HepG2 (cell line): ENCODE measurements at regions not wholly inside any gene's neighbourhood (a gene's known extent, or its start where the extent isn't known, plus 50 kb on each side); places are given as distances from the start of the nearest gene placed in this dataset.

ENCODE experiments used
- ATAC-seq: fragments of 200-7000 bp; cut with Tn5 transposase; 3 replicates; pipeline ENCODE4 v1.9.1; 2020; ENCODE audit warnings: mild to moderate bottlenecking, moderate library complexity
- BruUV-seq: library from RNA; stranded (reverse); fragments of 400-500 nt; replicated peaks from 2 replicates; lab custom pipeline; 2021; lab: Mats Ljungman, UMichigan
- CTCF ChIA-PET: fragments of 300-600 bp; formaldehyde crosslinking; extraction: SDS; loops from one replicate; lab custom pipeline; 2021; ENCODE audit warnings: low total read pairs, inconsistent platforms, low intra/inter-chr PET ratio; lab: Yijun Ruan, JAX
- POLR2A ChIA-PET: fragments of 350-600 bp; sonication (Branson Sonifier 250); formaldehyde crosslinking; loops from one replicate; lab custom pipeline; 2020; ENCODE audit warnings: antibody characterized with exemption, inconsistent platforms; lab: Yijun Ruan, JAX
- DNase-seq: peaks from one replicate; pipeline ENCODE4 v3.0.0-alpha.2; 2015; ENCODE audit warnings: low spot score
- FAIRE-seq: peaks from 3 replicates; lab custom pipeline; 2011; peaks lifted over from hg19 to GRCh38; lab: Jason Lieb, UNC
- H2AFZ ChIP-seq: one replicate; pipeline ENCODE4 v1.6.1; 2011; ENCODE audit warnings: low read length, inconsistent platforms
- H3K27ac ChIP-seq: fragments of 300-600 bp; 3 replicates; pipeline ENCODE4 v1.8.0; 2011; ENCODE audit warnings: mixed run types, mild to moderate bottlenecking, mixed read lengths, low read length, inconsistent platforms; ENCODE audit not compliant: insufficient read depth; ENCODE audit errors: extremely low read length
- H3K27me3 ChIP-seq, 2 experiments: fragments of 200-600 bp in 1 of 2; 2 replicates in 1 of 2; 3 replicates in 1 of 2; pipeline versions ENCODE4 v1.6.0 to v1.8.0; 2011; ENCODE audit warnings: low read length in 2 of 2, mild to moderate bottlenecking in 2 of 2, moderate library complexity in 2 of 2, inconsistent platforms in 1 of 2; ENCODE audit not compliant: insufficient read depth in 2 of 2, control insufficient read depth in 1 of 2
- H3K36me3 ChIP-seq, 2 experiments: fragments of 200-600 bp in 1 of 2; replicated peaks in 1 of 2; 2 replicates in 1 of 2; 3 replicates in 1 of 2; pipeline versions ENCODE4 v1.5.1 to v1.8.0; 2011; ENCODE audit warnings: low read length in 2 of 2, inconsistent platforms in 1 of 2; ENCODE audit not compliant: insufficient read depth in 2 of 2, control insufficient read depth in 1 of 2
- H3K4me1 ChIP-seq: 2 replicates; pipeline ENCODE4 v1.5.1; 2012; ENCODE audit warnings: low read length, inconsistent platforms; ENCODE audit not compliant: insufficient read depth
- H3K4me2 ChIP-seq: 2 replicates; pipeline ENCODE4 v1.6.0; 2011; ENCODE audit warnings: low read depth, low read length, inconsistent platforms
- H3K4me3 ChIP-seq, 3 experiments: fragments of 200-600 bp in 1 of 3; sonication (generic), shearing (Covaris generic) in 1 of 3; replicated peaks in 1 of 3; 2 replicates each; pipeline ENCODE4 v1.5.1; 2011 to 2016; ENCODE audit warnings: low read length in 3 of 3, inconsistent platforms in 2 of 3, low read depth in 2 of 3, mild to moderate bottlenecking in 2 of 3, control low read depth in 1 of 3, mixed read lengths in 1 of 3; ENCODE audit not compliant: insufficient read depth in 1 of 3
- H3K79me2 ChIP-seq: one replicate; pipeline ENCODE4 v1.6.1; 2011; ENCODE audit warnings: low read length, inconsistent platforms; ENCODE audit not compliant: insufficient read depth
- H3K9ac ChIP-seq: 2 replicates; pipeline ENCODE4 v1.6.0; 2011; ENCODE audit warnings: mild to moderate bottlenecking, low read depth, low read length, inconsistent platforms; ENCODE audit not compliant: insufficient read depth
- H3K9me3 ChIP-seq: 2 replicates; pipeline ENCODE4 v1.5.1; 2012; ENCODE audit warnings: mild to moderate bottlenecking, low read length
- H4K20me1 ChIP-seq: 2 replicates; pipeline ENCODE4 v1.6.0; 2011; ENCODE audit warnings: inconsistent platforms, mild to moderate bottlenecking, low read length, moderate library complexity; ENCODE audit not compliant: insufficient read depth
- ATF1 ChIP-seq: IDR thresholded peaks from 2 replicates; pipeline ENCODE4 v1.6.1; 2016; ENCODE audit warnings: mild to moderate bottlenecking, control low read depth
- CENPT ChIP-seq: sonication (generic); formaldehyde crosslinking; IDR thresholded peaks from 2 replicates; pipeline ENCODE4 v1.8.0; 2022; ENCODE audit warnings: low read depth, mild to moderate bottlenecking, moderate library complexity, missing genetic modification reagents
- GFI1 ChIP-seq: sonication (generic); formaldehyde crosslinking; IDR thresholded peaks from 2 replicates; pipeline ENCODE4 v1.5.0; 2020; ENCODE audit warnings: missing genetic modification reagents, mild to moderate bottlenecking, borderline replicate concordance
- HDAC2 ChIP-seq: sonication (generic); formaldehyde crosslinking; IDR thresholded peaks from 2 replicates; pipeline ENCODE4 v1.4.0; 2020; ENCODE audit warnings: missing genetic modification reagents
- NFKB2 ChIP-seq: sonication (generic); formaldehyde crosslinking; IDR thresholded peaks from 2 replicates; pipeline ENCODE4 v1.4.0; 2020; ENCODE audit warnings: missing genetic modification reagents, borderline replicate concordance
- NR2F6 ChIP-seq, 2 experiments: IDR thresholded peaks; 2 replicates each; pipeline ENCODE4 v1.6.1; 2016; ENCODE audit warnings: antibody characterized with exemption in 1 of 2, mild to moderate bottlenecking in 1 of 2
- PREB ChIP-seq: sonication (generic); formaldehyde crosslinking; IDR thresholded peaks from 2 replicates; pipeline ENCODE4 v1.4.0; 2020; ENCODE audit warnings: missing genetic modification reagents
- TAF1 ChIP-seq: sonication (generic); formaldehyde crosslinking; IDR thresholded peaks from 2 replicates; pipeline ENCODE4 v1.4.0; 2020; ENCODE audit warnings: missing genetic modification reagents
- ZHX2 ChIP-seq, 2 experiments: sonication (generic) in 1 of 2; formaldehyde crosslinking in 1 of 2; IDR thresholded peaks; 2 replicates each; pipeline versions ENCODE4 v1.6.1 to v1.9.0; 2014 to 2022; ENCODE audit warnings: antibody characterized with exemption in 1 of 2, borderline replicate concordance in 1 of 2, inconsistent platforms in 1 of 2, low read depth in 1 of 2, missing genetic modification reagents in 1 of 2
- ZNF124 ChIP-seq: sonication (generic); formaldehyde crosslinking; IDR thresholded peaks from 2 replicates; pipeline ENCODE4 v1.4.0; 2020; ENCODE audit warnings: missing genetic modification reagents
- ZNF30 ChIP-seq: sonication (generic); formaldehyde crosslinking; IDR thresholded peaks from 2 replicates; pipeline ENCODE4 v1.5.0; 2020; ENCODE audit warnings: mild to moderate bottlenecking, missing genetic modification reagents
- ZNF431 ChIP-seq: sonication (generic); formaldehyde crosslinking; IDR thresholded peaks from 2 replicates; pipeline ENCODE4 v1.9.0; 2022; ENCODE audit warnings: missing genetic modification reagents, low read depth, mild to moderate bottlenecking, borderline replicate concordance
- ZNF691 ChIP-seq: sonication (generic); formaldehyde crosslinking; IDR thresholded peaks from 2 replicates; pipeline ENCODE4 v1.4.0; 2020; ENCODE audit warnings: missing genetic modification reagents, low read depth, mild to moderate bottlenecking, borderline replicate concordance
- ZNF75D ChIP-seq: sonication (generic); formaldehyde crosslinking; IDR thresholded peaks from 2 replicates; pipeline ENCODE4 v1.8.1; 2023; ENCODE audit warnings: missing genetic modification reagents, mild to moderate bottlenecking, borderline replicate concordance
- WGBS: methylation state at CpG from one replicate; pipeline ENCODE4 v1.1.6; 2017; ENCODE audit warnings: low lambda C conversion rate; 5-methylcytosine and 5-hydroxymethylcytosine counted together
- in situ Hi-C: cut with HindIII; loops from 2 replicates; pipeline ENCODE4 v1.10.0; 2017; ENCODE audit warnings: low pct_unique_long_range_greater_than_20kb; ENCODE audit not compliant: extremely low pct_ligation_motif_present
- intact Hi-C: fragments of 100-400 bp; cut with micrococcal nuclease; formaldehyde crosslinking; loops from one replicate; pipeline ENCODE4 v1.10.0; 2022; ENCODE audit not compliant: unreplicated experiment

- Histone ChIP-seq H3K36me3 (no peaks in the 10 kb centered on the region), H3K27ac (no peak overlapping the region), H3K4me2 (no peak overlapping the region), H3K4me1 (no peaks in the 10 kb centered on the region), H4K20me1 (no peaks in the 10 kb centered on the region), H2AFZ (no peak overlapping the region), H3K9me3 (no peaks in the 10 kb centered on the region), H3K27me3 (peaks cover 1 to 14% of the 10 kb centered on the region in 2 experiments; a peak in 1 of 5 replicates), H3K4me3 (no peak overlapping the region), H3K79me2 (no peaks in the 10 kb centered on the region), H3K9ac (no peak overlapping the region)
- FAIRE-seq (no peak), DNase-seq (no peak), ATAC-seq (no peak)
- 46% methylated on average over 6 of the region's 8 CpGs for WGBS
- in situ Hi-C loops = no loop called here
- no TSS peak for BruUV-seq
- POLR2A ChIA-PET = no interaction called here
- TF ChIP-seq ATF1 (CRISPR knock-in tag) (no peak), NR2F6 (IDR thresholded peaks at IDR 0.05) (no peak), NR2F6 (CRISPR knock-in tag; IDR thresholded peaks at IDR 0.05) (no peak), ZNF124 (no peak), CENPT (no peak), ZNF30 (CRISPR knock-in tag) (no peak), GFI1 (CRISPR knock-in tag) (no peak), PREB (CRISPR knock-in tag) (no peak), HDAC2 (CRISPR knock-in tag) (no peak), ZNF691 (CRISPR knock-in tag) (no peak), ZNF75D (CRISPR knock-in tag) (no peak), ZNF431 (CRISPR knock-in tag) (no peak), NFKB2 (CRISPR knock-in tag) (no peak), ZHX2 (IDR thresholded peaks at IDR 0.05; ENCODE audit: low read depth) (no peak), ZHX2 (CRISPR knock-in tag; IDR thresholded peaks at IDR 0.05; ENCODE audit: borderline replicate concordance) (no peak), TAF1 (CRISPR knock-in tag) (no peak)
- CTCF ChIA-PET = no interaction called here
- intact Hi-C loops = no loop called here
Observed at GRCh38 chr1:59008599-59009347, 224.9 kb upstream of the JUN start.
